SHP77 treated with DMSO at 0.1 percent for 48 hours (cell line): ENCODE measurements at regions not wholly inside any gene's neighbourhood (a gene's known extent, or its start where the extent isn't known, plus 50 kb on each side); places are given as distances from the start of the nearest gene placed in this dataset.

Source experiments
- DNase-seq: peaks from one replicate; lab custom pipeline; 2025; lab: John Stamatoyannopoulos, UW

DNA sequence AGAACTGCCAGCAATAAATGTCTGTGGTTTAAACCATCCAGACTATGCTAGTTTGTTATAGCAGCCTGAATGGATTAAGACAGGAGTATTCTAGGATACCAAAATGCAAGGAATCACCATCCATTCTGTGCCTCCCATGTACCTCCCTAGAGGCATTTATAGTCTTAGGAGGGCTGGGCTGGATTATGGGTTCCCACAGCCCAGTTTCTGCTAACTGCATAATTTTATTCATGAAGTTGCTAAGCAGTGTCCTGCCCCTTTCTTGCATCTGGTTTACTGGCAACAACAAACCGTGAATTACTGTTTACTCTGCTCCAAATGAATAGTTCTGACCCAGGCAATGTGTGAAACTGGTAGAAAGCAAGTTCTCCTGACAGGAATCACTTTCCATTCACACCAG, 67.1 kb upstream of the PRKX start:
- no peak for DNase-seq

DNA sequence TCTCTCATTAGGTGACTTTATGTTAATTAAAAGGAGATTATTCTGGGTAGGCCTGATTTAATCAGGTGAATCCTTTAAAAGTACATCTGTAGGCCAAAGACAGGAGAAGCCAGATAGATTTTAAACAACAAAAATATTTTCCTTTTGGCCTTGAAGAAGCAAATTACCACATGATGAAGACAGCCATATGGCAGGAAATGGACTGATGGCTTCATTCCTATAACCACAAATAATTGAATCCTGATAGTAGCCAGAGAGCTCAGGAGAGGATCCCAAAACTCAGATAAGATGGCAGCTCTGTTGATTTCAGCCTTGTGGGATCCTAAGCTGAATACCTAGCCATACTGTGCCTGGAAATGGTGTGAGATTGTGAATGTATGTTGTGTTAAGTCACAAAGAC, 66.1 kb upstream of the PRKX start:
- no peak for DNase-seq

DNA sequence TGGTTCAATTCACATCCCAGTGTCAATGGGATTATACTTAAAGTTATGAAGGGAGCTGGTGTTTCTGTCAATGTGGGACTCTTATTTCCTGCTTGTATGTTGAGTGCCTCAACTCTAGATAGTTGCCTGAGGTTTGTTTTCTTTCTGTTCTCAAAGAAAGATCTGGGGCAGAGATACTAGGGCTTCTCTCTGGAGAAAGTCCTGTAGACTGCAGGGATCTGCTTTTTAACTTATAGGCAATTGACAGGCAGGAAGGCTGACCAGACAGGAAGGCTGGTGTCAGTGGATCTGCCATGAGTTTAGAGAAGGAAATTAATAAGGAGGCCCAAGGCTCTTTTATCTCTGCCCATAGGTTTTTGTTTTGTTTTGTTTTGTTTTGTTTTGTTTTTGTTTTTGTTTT, 64.0 kb upstream of the PRKX start:
- DNase-seq = no peak

DNA sequence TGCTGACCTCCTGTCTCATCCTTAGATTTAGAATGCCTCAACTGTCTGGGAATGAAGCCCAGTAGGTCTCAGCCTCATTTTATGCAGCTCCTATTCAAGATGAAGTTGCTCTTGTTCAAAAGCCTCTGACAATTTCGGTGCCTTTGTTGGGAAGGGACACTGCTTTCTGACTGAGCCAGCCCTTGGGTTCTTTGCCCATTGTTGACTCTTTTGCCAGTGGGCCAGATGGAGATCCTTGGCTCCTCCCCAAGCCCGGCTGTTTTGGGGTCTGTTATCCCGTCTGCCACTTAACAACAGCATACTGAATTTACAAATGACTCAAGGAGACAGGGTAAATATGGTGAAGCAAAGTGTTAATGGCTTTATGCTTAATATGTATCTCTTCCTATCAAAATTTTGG, 58.3 kb upstream of the PRKX start:
- DNase-seq = no peak

DNA sequence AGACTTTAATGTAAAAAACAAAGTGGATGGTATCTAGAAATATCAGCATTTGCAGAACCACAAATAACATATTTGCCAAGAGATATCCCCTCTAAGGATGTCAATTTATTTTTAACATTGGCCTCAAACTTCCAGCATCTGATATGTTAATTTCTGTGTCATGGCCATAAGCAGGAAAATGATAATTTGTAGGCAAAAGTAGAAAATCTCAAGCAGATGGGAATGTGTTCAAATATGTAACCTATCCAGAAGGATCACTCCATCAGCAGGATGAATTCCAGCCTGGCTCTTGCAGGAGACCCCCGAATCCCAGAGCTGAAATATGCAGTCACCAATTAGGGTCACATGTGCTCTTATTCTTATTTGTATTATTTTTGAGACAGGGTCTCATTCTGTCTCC, 55.4 kb upstream of the PRKX start:
- no peak for DNase-seq
